H9 (cell line): ENCODE measurements at regions not wholly inside any gene's neighbourhood (a gene's known extent, or its start where the extent isn't known, plus 50 kb on each side); places are given as distances from the start of the nearest gene placed in this dataset.
"Not testable (repeated sequence)": the region's sequence is repeated elsewhere in the genome, so short reads cannot be mapped to it uniquely, and the experiment has no call there.

ENCODE experiments used
- DNase-seq: peaks from one replicate; pipeline ENCODE4 v3.0.0-alpha.2; 2017
- H2AFZ ChIP-seq: one replicate; pipeline ENCODE4 v1.6.1; 2013; ENCODE audit warnings: mild to moderate bottlenecking, low read length, control low read depth, moderate library complexity
- H2AK5ac ChIP-seq: 2 replicates; pipeline ENCODE4 v1.6.1; 2013; ENCODE audit warnings: low read length, control low read depth, mixed read lengths; ENCODE audit not compliant: insufficient read length
- H2BK120ac ChIP-seq: one replicate; pipeline ENCODE4 v1.6.1; 2013; ENCODE audit warnings: low read depth, mild to moderate bottlenecking, low read length, control low read depth, inconsistent platforms; ENCODE audit not compliant: poor library complexity, severe bottlenecking
- H2BK12ac ChIP-seq: 2 replicates; pipeline ENCODE4 v1.6.1; 2013; ENCODE audit warnings: low read length, control low read depth, mixed read lengths, low read depth; ENCODE audit not compliant: insufficient read length
- H2BK15ac ChIP-seq: 2 replicates; pipeline ENCODE4 v1.6.1; 2013; ENCODE audit warnings: low read depth, low read length, control low read depth
- H2BK20ac ChIP-seq: one replicate; pipeline ENCODE4 v1.6.1; 2013; ENCODE audit warnings: low read depth, mild to moderate bottlenecking, low read length, control low read depth, inconsistent platforms; ENCODE audit not compliant: poor library complexity, severe bottlenecking
- H2BK5ac ChIP-seq: 2 replicates; pipeline ENCODE4 v1.6.1; 2013; ENCODE audit warnings: low read length, control low read depth, mixed read lengths; ENCODE audit not compliant: insufficient read length
- H3K14ac ChIP-seq: 2 replicates; pipeline ENCODE4 v1.6.1; 2013; ENCODE audit warnings: low read length, control low read depth; ENCODE audit not compliant: insufficient read depth
- H3K18ac ChIP-seq: 2 replicates; pipeline ENCODE4 v1.6.1; 2013; ENCODE audit warnings: low read depth, mild to moderate bottlenecking, mixed read lengths, low read length, control low read depth; ENCODE audit not compliant: insufficient read length
- H3K23ac ChIP-seq: 2 replicates; pipeline ENCODE4 v1.6.1; 2013; ENCODE audit warnings: low read length, control low read depth, mixed read lengths, low read depth; ENCODE audit not compliant: insufficient read length
- H3K23me2 ChIP-seq: 2 replicates; pipeline ENCODE4 v1.6.1; 2013; ENCODE audit warnings: low read depth, mild to moderate bottlenecking, mixed read lengths, low read length, control low read depth; ENCODE audit not compliant: insufficient read length, poor library complexity, severe bottlenecking
- H3K27ac ChIP-seq: 2 replicates; pipeline ENCODE4 v1.5.1; 2013; ENCODE audit warnings: low read length, control low read depth, mixed read lengths, low read depth; ENCODE audit not compliant: insufficient read length
- H3K27me3 ChIP-seq: 2 replicates; pipeline ENCODE4 v1.6.1; 2013; ENCODE audit warnings: low read length, control low read depth, inconsistent platforms; ENCODE audit not compliant: insufficient read depth
- H3K4ac ChIP-seq: 2 replicates; pipeline ENCODE4 v1.6.1; 2013; ENCODE audit warnings: low read depth, mild to moderate bottlenecking, control low read depth, inconsistent platforms, low read length, moderate library complexity
- H3K4me1 ChIP-seq: 2 replicates; pipeline ENCODE4 v1.6.1; 2013; ENCODE audit warnings: low read length, control low read depth, inconsistent platforms; ENCODE audit not compliant: insufficient read depth
- H3K4me2 ChIP-seq: 2 replicates; pipeline ENCODE4 v1.6.1; 2013; ENCODE audit warnings: low read length, control low read depth, mixed read lengths; ENCODE audit not compliant: insufficient read length, insufficient read depth
- H3K56ac ChIP-seq: 2 replicates; pipeline ENCODE4 v1.6.1; 2013; ENCODE audit warnings: low read depth, mild to moderate bottlenecking, mixed read lengths, low read length, control low read depth; ENCODE audit not compliant: insufficient read length
- H3K79me1 ChIP-seq: 2 replicates; pipeline ENCODE4 v1.6.1; 2013; ENCODE audit warnings: low read depth, mild to moderate bottlenecking, moderate library complexity, low read length, control low read depth, inconsistent platforms; ENCODE audit not compliant: insufficient read depth, poor library complexity, severe bottlenecking
- H3K79me2 ChIP-seq: 2 replicates; pipeline ENCODE4 v1.6.1; 2013; ENCODE audit warnings: low read length, control low read depth, inconsistent platforms; ENCODE audit not compliant: insufficient read depth
- H3K9ac ChIP-seq: 2 replicates; pipeline ENCODE4 v1.6.1; 2013; ENCODE audit warnings: low read length, control low read depth, mixed read lengths; ENCODE audit not compliant: insufficient read length; ENCODE audit errors: extremely low read depth
- H3K9me3 ChIP-seq: one replicate; pipeline ENCODE4 v1.6.1; 2013; ENCODE audit warnings: low read depth, low read length, inconsistent platforms; ENCODE audit not compliant: control insufficient read depth
- H3T11ph ChIP-seq: one replicate; pipeline ENCODE4 v1.6.1; 2013; ENCODE audit warnings: mild to moderate bottlenecking, low read length, control low read depth, inconsistent platforms
- H4K20me1 ChIP-seq: one replicate; pipeline ENCODE4 v1.6.1; 2013; ENCODE audit not compliant: control insufficient read depth, insufficient read length, insufficient read depth
- H4K5ac ChIP-seq: 2 replicates; pipeline ENCODE4 v1.6.1; 2013; ENCODE audit warnings: low read depth, mild to moderate bottlenecking, mixed read lengths, low read length, control low read depth; ENCODE audit not compliant: insufficient read length
- H4K8ac ChIP-seq: replicated peaks from 2 replicates; pipeline ENCODE4 v1.6.1; 2013; ENCODE audit warnings: low read length, control low read depth, mixed read lengths, low read depth; ENCODE audit not compliant: insufficient read length
- H4K91ac ChIP-seq: 2 replicates; pipeline ENCODE4 v1.6.1; 2013; ENCODE audit warnings: low read depth, mild to moderate bottlenecking, moderate library complexity, mixed read lengths, low read length, control low read depth; ENCODE audit not compliant: insufficient read length
- H3K27ac Mint-ChIP-seq, 3 experiments: 2 replicates in 2 of 3; 3 replicates in 1 of 3; pipeline ENCODE4 v1.8.0; 2020 to 2021; ENCODE audit warnings: mixed read lengths in 3 of 3, mild to moderate bottlenecking in 1 of 3, moderate library complexity in 1 of 3
- H3K27me3 Mint-ChIP-seq: 2 replicates; pipeline ENCODE4 v1.8.0; 2021; ENCODE audit warnings: low read depth, mild to moderate bottlenecking, moderate library complexity, mixed read lengths
- H3K36me3 Mint-ChIP-seq, 3 experiments: 2 replicates in 2 of 3; 3 replicates in 1 of 3; pipeline ENCODE4 v1.8.0; 2020 to 2021; ENCODE audit warnings: low read depth in 3 of 3, mixed read lengths in 3 of 3; ENCODE audit not compliant: insufficient read depth in 1 of 3
- H3K4me1 Mint-ChIP-seq, 2 experiments: 2 replicates each; pipeline ENCODE4 v1.8.0; 2020; ENCODE audit warnings: mixed read lengths in 2 of 2
- H3K4me3 Mint-ChIP-seq, 2 experiments: 2 replicates in 1 of 2; 3 replicates in 1 of 2; pipeline ENCODE4 v1.8.0; 2020 to 2021; ENCODE audit warnings: mild to moderate bottlenecking in 2 of 2, mixed read lengths in 2 of 2, moderate library complexity in 1 of 2
- H3K9me3 Mint-ChIP-seq, 2 experiments: 2 replicates in 1 of 2; 3 replicates in 1 of 2; pipeline ENCODE4 v1.8.0; 2020; ENCODE audit warnings: mild to moderate bottlenecking in 2 of 2, mixed read lengths in 2 of 2, moderate library complexity in 1 of 2
- CTCF ChIP-seq: fragments of 200-600 bp; sonication (generic); conservative IDR thresholded peaks from 3 replicates; pipeline ENCODE4 v1.8.0; 2021; ENCODE audit warnings: antibody characterized with exemption, mild to moderate bottlenecking
- WGBS: extraction: QIAGEN DNeasy Blood & Tissue Kit; methylation state at CpG from one replicate; pipeline ENCODE4 v1.1.7; 2013; ENCODE audit warnings: missing lambda C conversion rate, low lambda C conversion rate, mixed read lengths; ENCODE audit not compliant: insufficient read length; ENCODE audit errors: extremely low coverage; 5-methylcytosine and 5-hydroxymethylcytosine counted together

- Histone ChIP-seq H4K8ac (no peak overlapping the region), H2AFZ (no peak overlapping the region), H4K20me1 (no peaks in the 10 kb centered on the region), H2BK5ac (no peak overlapping the region), H3K9ac (no peak overlapping the region), H2AK5ac (no peak overlapping the region), H3K18ac (no peak overlapping the region), H2BK15ac (no peak overlapping the region), H3K56ac (no peak overlapping the region), H3K27me3 (no peaks in the 10 kb centered on the region), H3K27ac (no peak overlapping the region), H3K4me1 (no peaks in the 10 kb centered on the region), H2BK120ac (no peak overlapping the region), H2BK20ac (no peak overlapping the region), H3T11ph (no peak overlapping the region), H3K23ac (no peak overlapping the region), H3K4me2 (no peak overlapping the region), H4K5ac (peak overlapping the region; percentile 78), H3K14ac (no peak overlapping the region), H3K79me2 (no peaks in the 10 kb centered on the region), H3K79me1 (no peaks in the 10 kb centered on the region), H3K9me3 (no peaks in the 10 kb centered on the region), H4K91ac (no peak overlapping the region), H3K23me2 (no peaks in the 10 kb centered on the region), H3K4ac (no peak overlapping the region), H2BK12ac (no peak overlapping the region)
- DNase-seq = no peak
- H3K9me3 Mint-ChIP-seq = peaks cover 3% of the 10 kb centered on the region in 2 experiments; a peak in 3 of 5 replicates
- TF ChIP-seq CTCF = no peak
- peaks cover 0 to 2% of the 10 kb centered on the region in 2 experiments; a peak in 1 of 4 replicates for H3K4me1 Mint-ChIP-seq
- no peaks in the 10 kb centered on the region for H3K27me3 Mint-ChIP-seq
- H3K27ac Mint-ChIP-seq = no peak overlapping the region; a peak in 1 of 7 replicates
- H3K4me3 Mint-ChIP-seq = no peak overlapping the region
- peaks cover 0 to 2% (median 0%) of the 10 kb centered on the region in 3 experiments; a peak in 3 of 7 replicates for H3K36me3 Mint-ChIP-seq
- no CpG with 5 or more reads among the region's 3 CpGs for WGBS
These were observed 331.8 kb upstream of the ARHGEF26 start for GRCh38 chr3:153789380-153789779.

GRCh38 chr3:153797056-153797455 lies 324.1 kb upstream of the ARHGEF26 start:
- H3K18ac ChIP-seq, H4K20me1 ChIP-seq, H3K4me1 Mint-ChIP-seq, H2AFZ ChIP-seq, H2BK12ac ChIP-seq, H3K4ac ChIP-seq, DNase-seq, H2BK15ac ChIP-seq, H2BK120ac ChIP-seq, H3K23ac ChIP-seq, H3K9me3 ChIP-seq, H4K91ac ChIP-seq, H2BK20ac ChIP-seq, H3K56ac ChIP-seq, H3K4me3 Mint-ChIP-seq, H3K79me2 ChIP-seq, H3K79me1 ChIP-seq, H3K27me3 ChIP-seq, H4K5ac ChIP-seq, H3K27ac ChIP-seq, H3T11ph ChIP-seq, H3K27me3 Mint-ChIP-seq, H3K14ac ChIP-seq, H3K9ac ChIP-seq, H3K27ac Mint-ChIP-seq, H2BK5ac ChIP-seq, H4K8ac ChIP-seq, H3K4me2 ChIP-seq, H2AK5ac ChIP-seq, H3K4me1 ChIP-seq, H3K23me2 ChIP-seq: not testable (repeated sequence)
- peaks cover 24% of the 10 kb centered on the region in 2 experiments for H3K9me3 Mint-ChIP-seq
- WGBS = no CpG with 5 or more reads among the region's 13 CpGs
- peaks cover 7 to 17% (median 7%) of the 10 kb centered on the region in 3 experiments for H3K36me3 Mint-ChIP-seq
